DOHH2 (cell line): ENCODE measurements at regions not wholly inside any gene's neighbourhood (a gene's known extent, or its start where the extent isn't known, plus 50 kb on each side); places are given as distances from the start of the nearest gene placed in this dataset.

Experiments used
- H3F3A ChIP-seq: fragments of 200-600 bp; sonication (generic), shearing (Covaris generic); 2 replicates; pipeline ENCODE4 v1.6.0; 2016; ENCODE audit warnings: antibody characterized with exemption, mild to moderate bottlenecking; ENCODE audit not compliant: control insufficient read depth, insufficient read depth
- H3K27ac ChIP-seq: fragments of 200-600 bp; sonication (generic); 2 replicates; pipeline ENCODE4 v1.5.1; 2014; ENCODE audit warnings: low read depth, mild to moderate bottlenecking, low read length, moderate library complexity
- H3K27me3 ChIP-seq: fragments of 200-600 bp; sonication (generic); 2 replicates; pipeline ENCODE4 v1.6.1; 2014; ENCODE audit warnings: mild to moderate bottlenecking, low read length, mixed read lengths; ENCODE audit not compliant: control insufficient read depth
- H3K36me3 ChIP-seq: fragments of 200-600 bp; sonication (generic); 2 replicates; pipeline ENCODE4 v1.6.1; 2014; ENCODE audit warnings: mild to moderate bottlenecking, low read length, moderate library complexity, mixed read lengths; ENCODE audit not compliant: control insufficient read depth
- H3K4me1 ChIP-seq: fragments of 200-600 bp; sonication (generic); 2 replicates; pipeline ENCODE4 v1.6.1; 2014; ENCODE audit warnings: mild to moderate bottlenecking, low read length, mixed read lengths; ENCODE audit not compliant: control insufficient read depth
- H3K4me2 ChIP-seq: fragments of 200-600 bp; sonication (generic); 2 replicates; pipeline ENCODE4 v1.6.0; 2014; ENCODE audit warnings: mild to moderate bottlenecking, low read length, moderate library complexity
- H3K4me3 ChIP-seq: fragments of 200-600 bp; sonication (generic); 2 replicates; pipeline ENCODE4 v1.5.1; 2014; ENCODE audit warnings: mild to moderate bottlenecking, low read length, mixed read lengths
- H3K79me2 ChIP-seq: fragments of 200-600 bp; sonication (generic); 2 replicates; pipeline ENCODE4 v1.6.1; 2014; ENCODE audit warnings: mild to moderate bottlenecking, low read length, mixed read lengths; ENCODE audit not compliant: control insufficient read depth
- H3K9me2 ChIP-seq: fragments of 200-600 bp; sonication (generic); replicated peaks from 2 replicates; pipeline ENCODE4 v1.6.1; 2014; ENCODE audit warnings: mild to moderate bottlenecking, low read length, mixed read lengths; ENCODE audit not compliant: control insufficient read depth
- H3K9me3 ChIP-seq: fragments of 200-600 bp; sonication (generic); 2 replicates; pipeline ENCODE4 v1.6.1; 2014; ENCODE audit warnings: antibody characterized with exemption, low read length, mixed read lengths; ENCODE audit not compliant: control insufficient read depth, insufficient read depth
- H4K20me1 ChIP-seq: fragments of 200-600 bp; sonication (generic); 2 replicates; pipeline ENCODE4 v1.6.0; 2014; ENCODE audit warnings: low read depth, mild to moderate bottlenecking, antibody characterized with exemption, low read length, moderate library complexity; ENCODE audit not compliant: control insufficient read depth, insufficient read depth
- CTCF ChIP-seq: fragments of 200-600 bp; sonication (generic); IDR thresholded peaks from one replicate; pipeline ENCODE4 v1.5.1; 2014; ENCODE audit warnings: antibody characterized with exemption, mild to moderate bottlenecking, low read depth, low read length; ENCODE audit not compliant: poor library complexity, severe bottlenecking
- EZH2phosphoT487 ChIP-seq: fragments of 200-600 bp; sonication (generic); IDR thresholded peaks from 2 replicates; pipeline ENCODE4 v1.6.1; 2017; ENCODE audit warnings: borderline replicate concordance, mild to moderate bottlenecking, antibody characterized with exemption, low read length, moderate library complexity, mixed read lengths

DNA sequence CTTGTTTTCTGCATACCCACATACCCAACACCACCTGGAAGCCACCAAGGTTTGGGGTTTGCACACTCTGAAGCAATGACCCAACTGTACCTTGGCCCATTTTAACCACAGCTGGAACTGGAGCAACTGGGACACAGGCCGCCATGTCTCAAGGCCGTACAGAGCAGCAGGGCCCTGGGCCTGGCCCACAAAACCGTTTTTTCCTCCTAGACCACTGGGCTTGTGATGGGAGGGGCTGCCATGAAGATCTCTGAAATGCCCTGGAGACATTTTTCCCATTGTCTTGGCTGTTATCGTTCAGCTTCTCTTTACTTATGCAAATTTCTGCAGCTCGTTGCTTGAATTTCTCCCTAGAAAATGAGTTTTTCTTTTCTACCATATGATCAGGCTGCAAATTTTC lies 96.7 kb upstream of the PLEKHA5 start:
- Histone ChIP-seq H3K27ac (no peak overlapping the region), H3K9me2 (no peaks in the 10 kb centered on the region), H3K9me3 (peaks cover 5% of the 10 kb centered on the region; the same call in 1 of the 2 replicates), H3K4me1 (no peaks in the 10 kb centered on the region), H3K4me2 (no peak overlapping the region), H3K79me2 (no peaks in the 10 kb centered on the region), H4K20me1 (no peaks in the 10 kb centered on the region), H3K27me3 (no peaks in the 10 kb centered on the region), H3K36me3 (no peaks in the 10 kb centered on the region), H3K4me3 (no peak overlapping the region), H3F3A (no peaks in the 10 kb centered on the region)
- TF ChIP-seq EZH2phosphoT487, result no peak
- no peak for TF ChIP-seq CTCF

DNA sequence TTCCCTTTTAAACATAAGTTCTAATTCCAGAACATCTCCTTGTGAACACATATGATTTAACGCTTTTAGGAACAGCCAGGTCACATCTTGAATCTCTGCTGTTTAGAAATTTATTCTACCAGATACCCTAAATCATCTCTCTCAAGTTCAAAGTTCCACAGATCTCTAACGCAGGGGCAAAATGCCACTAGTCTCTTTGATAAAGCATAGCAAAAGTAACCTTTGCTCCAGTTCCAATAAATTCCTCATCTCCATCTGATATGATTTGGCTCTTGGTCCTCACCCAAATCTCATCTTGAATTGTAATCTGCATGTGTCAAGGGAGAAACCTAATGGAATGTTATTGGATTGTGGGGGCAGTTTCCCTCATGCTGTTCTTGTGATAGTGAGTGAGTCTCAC lies 96.3 kb upstream of the PLEKHA5 start:
- Histone ChIP-seq H3K27me3 (no peaks in the 10 kb centered on the region), H3K4me2 (no peak overlapping the region)

DNA sequence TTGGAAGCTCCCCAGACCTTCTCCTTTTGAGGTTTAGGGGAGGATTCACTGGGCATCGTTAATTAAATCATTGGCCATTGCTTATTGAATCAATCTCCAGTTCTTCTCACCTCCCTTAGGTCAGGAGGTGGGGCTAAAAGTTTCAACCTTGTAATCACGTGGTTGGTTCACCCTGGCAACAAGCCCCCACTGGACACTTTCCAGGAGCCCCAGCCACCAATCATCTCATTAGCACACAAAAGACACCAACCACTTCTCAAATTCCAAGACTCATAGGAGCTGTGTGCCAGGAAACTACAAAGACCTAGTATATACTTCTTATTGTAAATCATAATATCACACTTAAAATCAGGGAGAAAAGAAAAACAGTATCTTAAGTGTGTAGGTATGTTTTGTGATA lies 94.6 kb upstream of the PLEKHA5 start:
- no peaks in the 10 kb centered on the region for H3K27me3 ChIP-seq
- no peaks in the 10 kb centered on the region for H3K9me2 ChIP-seq
- H3K27ac ChIP-seq, result no peak overlapping the region
- H3F3A ChIP-seq, result no peaks in the 10 kb centered on the region
- no peak overlapping the region for H3K4me2 ChIP-seq
- TF ChIP-seq CTCF (no peak), EZH2phosphoT487 (no peak)
- H3K36me3 ChIP-seq, result no peaks in the 10 kb centered on the region
- no peaks in the 10 kb centered on the region for H3K4me1 ChIP-seq
- H3K4me3 ChIP-seq, result no peak overlapping the region
- no peaks in the 10 kb centered on the region for H3K79me2 ChIP-seq
- H3K9me3 ChIP-seq, result peaks cover 5% of the 10 kb centered on the region; the same call in 1 of the 2 replicates
- no peaks in the 10 kb centered on the region for H4K20me1 ChIP-seq

More for the DNA sequence above, 96.3 kb upstream of the PLEKHA5 start:
- Histone ChIP-seq H3K9me2 (no peaks in the 10 kb centered on the region), H4K20me1 (no peaks in the 10 kb centered on the region), H3K27ac (no peak overlapping the region), H3K4me3 (no peak overlapping the region), H3K4me1 (no peaks in the 10 kb centered on the region), H3K79me2 (no peaks in the 10 kb centered on the region), H3K36me3 (no peaks in the 10 kb centered on the region), H3F3A (no peaks in the 10 kb centered on the region), H3K9me3 (peaks cover 5% of the 10 kb centered on the region; the same call in 1 of the 2 replicates)
- no peak for TF ChIP-seq CTCF
- TF ChIP-seq EZH2phosphoT487, result no peak
